ENCODE measurements at regions not wholly inside any gene's neighbourhood (a gene's known extent, or its start where the extent isn't known, plus 50 kb on each side); places are given as distances from the start of the nearest gene placed in this dataset.

DNA sequence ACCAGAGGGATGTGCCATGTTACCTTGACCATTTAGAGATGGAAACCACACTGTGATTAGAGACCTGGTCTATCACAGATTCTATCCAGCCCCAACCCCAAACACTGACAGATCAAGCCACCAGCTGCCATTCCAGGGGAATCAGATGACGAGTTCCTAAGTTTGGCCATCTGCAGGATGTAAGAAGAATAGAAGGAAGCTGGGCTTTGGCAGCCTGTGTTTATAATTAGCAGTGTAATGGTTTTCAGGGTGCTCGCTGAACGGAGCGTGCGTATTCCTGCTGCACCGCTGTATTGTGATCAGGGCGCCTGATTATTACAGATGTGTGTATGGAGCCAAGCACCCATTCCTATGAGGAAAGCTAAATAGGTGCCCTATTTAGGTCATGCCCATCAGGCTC, 138.1 kb downstream of the LRRC30 start:
- no peak overlapping the region for H3K27ac ChIP-seq (ENCODE audit: low read depth, low read length)
- H3K36me3 ChIP-seq (ENCODE audit: control insufficient read depth, low read length) = no peaks in the 10 kb centered on the region
- H3K4me1 ChIP-seq (ENCODE audit: control insufficient read depth, low read length) = no peaks in the 10 kb centered on the region
- H3K4me2 ChIP-seq (ENCODE audit: low read length) = no peak overlapping the region
- no peaks in the 10 kb centered on the region for H3K9me2 ChIP-seq (replicated peaks; ENCODE audit: control insufficient read depth, low read length)
- H3K4me3 ChIP-seq (ENCODE audit: low read length) = no peak overlapping the region
- no peaks in the 10 kb centered on the region for H3F3A ChIP-seq (ENCODE audit: control insufficient read depth, insufficient read depth)
- peaks cover 3% of the 10 kb centered on the region; the same call in 1 of the 2 replicates for H3K9me3 ChIP-seq (ENCODE audit: control insufficient read depth, insufficient read depth, low read length)
- H4K20me1 ChIP-seq (ENCODE audit: control insufficient read depth, insufficient read depth, low read depth, low read length) = no peaks in the 10 kb centered on the region
- no peak for TF ChIP-seq CTCF (IDR thresholded peaks at IDR 0.05; ENCODE audit: low read depth, low read length, poor library complexity, severe bottlenecking)
- TF ChIP-seq EZH2phosphoT487 (IDR thresholded peaks at IDR 0.05; ENCODE audit: borderline replicate concordance, low read length) = no peak
- no peaks in the 10 kb centered on the region for H3K27me3 ChIP-seq (ENCODE audit: control insufficient read depth, low read length)
- no peaks in the 10 kb centered on the region for H3K79me2 ChIP-seq (ENCODE audit: control insufficient read depth, low read length)

- Histone ChIP-seq H3K36me3 (ENCODE audit: control insufficient read depth, low read length) (no peaks in the 10 kb centered on the region), H3K79me2 (ENCODE audit: control insufficient read depth, low read length) (no peaks in the 10 kb centered on the region), H3K4me1 (ENCODE audit: control insufficient read depth, low read length) (no peaks in the 10 kb centered on the region), H3K9me2 (replicated peaks; ENCODE audit: control insufficient read depth, low read length) (no peaks in the 10 kb centered on the region), H3K27me3 (ENCODE audit: control insufficient read depth, low read length) (no peaks in the 10 kb centered on the region), H3K4me3 (ENCODE audit: low read length) (no peak overlapping the region), H3K9me3 (ENCODE audit: control insufficient read depth, insufficient read depth, low read length) (peaks cover 3% of the 10 kb centered on the region; the same call in 1 of the 2 replicates), H3F3A (ENCODE audit: control insufficient read depth, insufficient read depth) (no peaks in the 10 kb centered on the region), H3K4me2 (ENCODE audit: low read length) (no peak overlapping the region), H4K20me1 (ENCODE audit: control insufficient read depth, insufficient read depth, low read depth, low read length) (no peaks in the 10 kb centered on the region), H3K27ac (ENCODE audit: low read depth, low read length) (no peak overlapping the region)
- TF ChIP-seq EZH2phosphoT487 (IDR thresholded peaks at IDR 0.05; ENCODE audit: borderline replicate concordance, low read length) (no peak), CTCF (IDR thresholded peaks at IDR 0.05; ENCODE audit: low read depth, low read length, poor library complexity, severe bottlenecking) (no peak)
These were observed 139.5 kb downstream of the LRRC30 start for GRCh38 chr18:7370375-7370774.

GRCh38 chr18:7370802-7371201, 139.9 kb downstream of the LRRC30 start:
- no peaks in the 10 kb centered on the region for H3F3A ChIP-seq (ENCODE audit: control insufficient read depth, insufficient read depth)
- no peaks in the 10 kb centered on the region for H3K36me3 ChIP-seq (ENCODE audit: control insufficient read depth, low read length)
- H3K27me3 ChIP-seq (ENCODE audit: control insufficient read depth, low read length) = no peaks in the 10 kb centered on the region
- H3K4me1 ChIP-seq (ENCODE audit: control insufficient read depth, low read length) = no peaks in the 10 kb centered on the region
- TF ChIP-seq EZH2phosphoT487 (IDR thresholded peaks at IDR 0.05; ENCODE audit: borderline replicate concordance, low read length) (no peak), CTCF (IDR thresholded peaks at IDR 0.05; ENCODE audit: low read depth, low read length, poor library complexity, severe bottlenecking) (no peak)
- H3K4me2 ChIP-seq (ENCODE audit: low read length) = no peak overlapping the region
- no peak overlapping the region for H3K27ac ChIP-seq (ENCODE audit: low read depth, low read length)
- H3K9me2 ChIP-seq (replicated peaks; ENCODE audit: control insufficient read depth, low read length) = no peaks in the 10 kb centered on the region
- H4K20me1 ChIP-seq (ENCODE audit: control insufficient read depth, insufficient read depth, low read depth, low read length) = no peaks in the 10 kb centered on the region
- H3K4me3 ChIP-seq (ENCODE audit: low read length) = no peak overlapping the region
- H3K9me3 ChIP-seq (ENCODE audit: control insufficient read depth, insufficient read depth, low read length) = peaks cover 3% of the 10 kb centered on the region; the same call in 1 of the 2 replicates
- H3K79me2 ChIP-seq (ENCODE audit: control insufficient read depth, low read length) = no peaks in the 10 kb centered on the region
